Endothelial cell of umbilical vein (primary cell): ENCODE measurements at regions not wholly inside any gene's neighbourhood (a gene's known extent, or its start where the extent isn't known, plus 50 kb on each side); places are given as distances from the start of the nearest gene placed in this dataset.
A peak's percentile ranks its signal among the peaks of the same experiment; 100 is the strongest.

ENCODE experiments used
- BruUV-seq: library from RNA; stranded (reverse); fragments of 400-500 nt; replicated peaks from 2 replicates; lab custom pipeline; 2021; lab: Mats Ljungman, UMichigan
- CTCF ChIA-PET: fragments of 300-600, 350-600 bp; sonication (Branson Sonifier 250); formaldehyde crosslinking; loops from one replicate; lab custom pipeline; 2021; ENCODE audit warnings: antibody characterized with exemption, inconsistent platforms; lab: Charles Lee
- POLR2A ChIA-PET: fragments of 300-600, 350-600 bp; sonication (Branson Sonifier 250); formaldehyde crosslinking; loops from one replicate; lab custom pipeline; 2021; ENCODE audit warnings: antibody characterized with exemption, inconsistent platforms; lab: Charles Lee
- DNase-seq: peaks from one replicate; pipeline ENCODE4 v3.0.0-alpha.2; 2011; ENCODE audit warnings: low read depth, low spot score
- FAIRE-seq: peaks from 2 replicates; lab custom pipeline; 2011; peaks lifted over from hg19 to GRCh38; lab: Jason Lieb, UNC
- H2AFZ ChIP-seq: 2 replicates; pipeline ENCODE4 v1.6.0; 2012; ENCODE audit warnings: low read depth, low read length, control low read depth, inconsistent platforms
- H3K27ac ChIP-seq: 2 replicates; pipeline ENCODE4 v1.5.1; 2011; ENCODE audit warnings: low read depth, mild to moderate bottlenecking, control low read depth, low read length, moderate library complexity; ENCODE audit not compliant: insufficient read depth
- H3K27me3 ChIP-seq, 2 experiments: 2 replicates each; pipeline versions ENCODE4 v1.6.0 to v1.6.1; 2011; ENCODE audit warnings: low read length in 2 of 2, mixed read lengths in 1 of 2; ENCODE audit not compliant: control insufficient read depth in 2 of 2, insufficient read depth in 2 of 2
- H3K36me3 ChIP-seq, 2 experiments: 2 replicates in 1 of 2; 3 replicates in 1 of 2; pipeline ENCODE4 v1.5.1; 2011; ENCODE audit warnings: low read length in 2 of 2, mild to moderate bottlenecking in 1 of 2, moderate library complexity in 1 of 2; ENCODE audit not compliant: control insufficient read depth in 2 of 2, insufficient read depth in 2 of 2; ENCODE audit errors: extremely low read depth in 1 of 2
- H3K4me1 ChIP-seq: 3 replicates; pipeline ENCODE4 v1.5.1; 2011; ENCODE audit warnings: mild to moderate bottlenecking, low read length; ENCODE audit not compliant: control insufficient read depth, insufficient read depth; ENCODE audit errors: extremely low read depth
- H3K4me2 ChIP-seq: 2 replicates; pipeline ENCODE4 v1.6.1; 2011; ENCODE audit warnings: low read length, control low read depth, mixed read lengths; ENCODE audit not compliant: insufficient read depth
- H3K4me3 ChIP-seq, 3 experiments: fragments of 200-600 bp in 1 of 3; sonication (generic), shearing (Covaris generic) in 1 of 3; replicated peaks in 1 of 3; 2 replicates each; pipeline ENCODE4 v1.5.1; 2011 to 2016; ENCODE audit warnings: control low read depth in 3 of 3, low read length in 3 of 3, mild to moderate bottlenecking in 2 of 3, inconsistent platforms in 1 of 3, low read depth in 1 of 3, moderate library complexity in 1 of 3; ENCODE audit not compliant: insufficient read depth in 1 of 3
- H3K79me2 ChIP-seq: 2 replicates; pipeline ENCODE4 v1.6.0; 2012; ENCODE audit warnings: low read length, inconsistent platforms; ENCODE audit not compliant: control insufficient read depth, insufficient read depth
- H3K9ac ChIP-seq: replicated peaks from 2 replicates; pipeline ENCODE3; 2011; ENCODE audit warnings: low read length, control low read depth; ENCODE audit not compliant: insufficient read depth; ENCODE audit errors: extremely low read depth
- H3K9me1 ChIP-seq: replicated peaks from 3 replicates; pipeline ENCODE4 v1.6.0; 2011; ENCODE audit warnings: mild to moderate bottlenecking, low read length; ENCODE audit not compliant: control insufficient read depth, insufficient read depth; ENCODE audit errors: extremely low read depth
- H3K9me3 ChIP-seq: replicated peaks from 2 replicates; pipeline ENCODE4 v1.5.1; 2012; ENCODE audit warnings: low read length, inconsistent platforms; ENCODE audit not compliant: control insufficient read depth, insufficient read depth
- H4K20me1 ChIP-seq: replicated peaks from 2 replicates; pipeline ENCODE3; 2011; ENCODE audit warnings: mild to moderate bottlenecking, low read length; ENCODE audit not compliant: control insufficient read depth, insufficient read depth; ENCODE audit errors: extremely low read depth
- CTCF ChIP-seq, 2 donors: IDR thresholded peaks; 1 replicate in 1 of 2; 2 replicates in 1 of 2; pipeline ENCODE4 v1.5.1; 2011; ENCODE audit warnings: low read length in 2 of 2, mild to moderate bottlenecking in 2 of 2, moderate library complexity in 2 of 2, control low read depth in 1 of 2, inconsistent platforms in 1 of 2, low read depth in 1 of 2; ENCODE audit not compliant: insufficient read depth in 1 of 2; ENCODE audit errors: extremely low read depth in 1 of 2
- EZH2 ChIP-seq: IDR thresholded peaks from 2 replicates; pipeline ENCODE4 v1.6.1; 2012; ENCODE audit warnings: borderline replicate concordance, low read depth, mild to moderate bottlenecking, moderate library complexity, low read length, inconsistent platforms; ENCODE audit not compliant: severe bottlenecking
- FOS ChIP-seq: IDR thresholded peaks from 2 replicates; pipeline ENCODE4 v1.6.1; 2011; ENCODE audit warnings: mild to moderate bottlenecking, low read length, moderate library complexity, borderline replicate concordance; ENCODE audit not compliant: insufficient read depth
- GATA2 ChIP-seq: IDR thresholded peaks from 2 replicates; pipeline ENCODE4 v1.7.0; 2011; ENCODE audit warnings: low read depth, mild to moderate bottlenecking, moderate library complexity, mixed read lengths, low read length; ENCODE audit not compliant: insufficient read length, insufficient read depth
- MYC ChIP-seq: IDR thresholded peaks from one replicate; pipeline ENCODE4 v1.6.1; 2011; ENCODE audit warnings: mild to moderate bottlenecking, low read depth, low read length
- POLR2A ChIP-seq: IDR thresholded peaks from 2 replicates; pipeline ENCODE4 v1.6.1; 2012; ENCODE audit warnings: low read depth, mild to moderate bottlenecking, control low read depth, low read length
- POLR2AphosphoS5 ChIP-seq: IDR thresholded peaks from 2 replicates; pipeline ENCODE4 v1.6.1; 2012; ENCODE audit warnings: low read depth, mild to moderate bottlenecking, control low read depth, low read length, moderate library complexity; ENCODE audit not compliant: insufficient read depth
- dilution Hi-C: fragments of 300-500 bp; cut with MboI; formaldehyde crosslinking; loops from one replicate; pipeline ENCODE4 v1.15.0; 2019; ENCODE audit warnings: low sequenced_read_pairs; ENCODE audit not compliant: extremely low pct_ligation_motif_present
- intact Hi-C: fragments of 100-400 bp; cut with micrococcal nuclease; formaldehyde crosslinking; loops from one replicate; pipeline ENCODE4 v1.10.0; 2022
- TF ChIP-seq, protein P1 (sequence below): IDR thresholded peaks from 2 replicates; pipeline ENCODE4 v1.6.1; 2011; ENCODE audit not compliant: insufficient read depth, insufficient read length

- no peak overlapping the region for H3K9ac ChIP-seq
- H3K9me3 ChIP-seq, result no peaks in the 10 kb centered on the region
- H3K36me3 ChIP-seq, result no peaks in the 10 kb centered on the region
- H4K20me1 ChIP-seq, result no peaks in the 10 kb centered on the region
- dilution Hi-C loops, result no loop called here
- no peak overlapping the region for H3K27ac ChIP-seq
- CTCF ChIA-PET, result interaction anchor here (0.9 to 3.9 kb wide), 11 partner anchors 9 to 387 kb away, joined by 3 to 33 read pairs (median 5); no protein-coding TSS in a partner anchor
- H3K4me2 ChIP-seq, result no peak overlapping the region
- H3K4me1 ChIP-seq, result no peaks in the 10 kb centered on the region
- intact Hi-C loops, result loop anchor here (1.0 to 5.0 kb wide), 3 partner anchors 47 to 379 kb away; no protein-coding TSS in a partner anchor
- no peak overlapping the region for H2AFZ ChIP-seq
- FAIRE-seq (no peak), DNase-seq (no peak)
- no peaks in the 10 kb centered on the region for H3K79me2 ChIP-seq
- TF ChIP-seq EZH2, result no peak
- POLR2A ChIA-PET, result no interaction called here
- no peaks in the 10 kb centered on the region for H3K27me3 ChIP-seq
- no TSS peak for BruUV-seq
- no peaks in the 10 kb centered on the region for H3K9me1 ChIP-seq
- no peak overlapping the region for H3K4me3 ChIP-seq
These were observed 139.8 kb downstream of the KATNIP start for GRCh38 chr16:27689711-27690110.

- H3K79me2 ChIP-seq, result no peaks in the 10 kb centered on the region
- H3K9me3 ChIP-seq, result no peaks in the 10 kb centered on the region
- TF ChIP-seq, protein P1, sequence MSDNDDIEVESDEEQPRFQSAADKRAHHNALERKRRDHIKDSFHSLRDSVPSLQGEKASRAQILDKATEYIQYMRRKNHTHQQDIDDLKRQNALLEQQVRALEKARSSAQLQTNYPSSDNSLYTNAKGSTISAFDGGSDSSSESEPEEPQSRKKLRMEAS, result no peak
- TF ChIP-seq MYC, result no peak
- no peak for TF ChIP-seq POLR2A
- TF ChIP-seq FOS, result no peak
- TF ChIP-seq CTCF (IDR thresholded peaks at IDR 0.05; ENCODE audit: extremely low read depth in 1 of 2, insufficient read depth in 1 of 2, low read depth in 1 of 2, low read length in 2 of 2), result peak; percentile 65 to 71
- TF ChIP-seq GATA2, result no peak
- TF ChIP-seq POLR2AphosphoS5, result no peak
- no peak overlapping the region for H3K4me3 ChIP-seq
- H3K27me3 ChIP-seq, result no peaks in the 10 kb centered on the region
- H3K4me2 ChIP-seq, result no peak overlapping the region
- H3K9me1 ChIP-seq, result no peaks in the 10 kb centered on the region
- CTCF ChIA-PET, result interaction anchor here (0.8 to 3.9 kb wide), 18 partner anchors 8 to 386 kb away, joined by 3 to 33 read pairs (median 4); no protein-coding TSS in a partner anchor
- no peak overlapping the region for H3K27ac ChIP-seq
- dilution Hi-C loops, result no loop called here
- no TSS peak for BruUV-seq
- no peak overlapping the region for H2AFZ ChIP-seq
- no peaks in the 10 kb centered on the region for H3K36me3 ChIP-seq
- no peak overlapping the region for H3K9ac ChIP-seq
- DNase-seq (peak; percentile 28), FAIRE-seq (peak; percentile 79)
- POLR2A ChIA-PET, result no interaction called here
- H3K4me1 ChIP-seq, result no peaks in the 10 kb centered on the region
- no peaks in the 10 kb centered on the region for H4K20me1 ChIP-seq
- intact Hi-C loops, result loop anchor here (1.0 to 5.0 kb wide), 3 partner anchors 48 to 378 kb away; no protein-coding TSS in a partner anchor
These were observed 140.7 kb downstream of the KATNIP start for GRCh38 chr16:27690608-27691007.
